Keratinocyte (primary cell): ENCODE measurements at regions not wholly inside any gene's neighbourhood (a gene's known extent, or its start where the extent isn't known, plus 50 kb on each side); places are given as distances from the start of the nearest gene placed in this dataset.

Source experiments
- CTCF ChIP-seq, 3 experiments: IDR thresholded peaks in 1 of 3; conservative IDR thresholded peaks in 1 of 3; optimal IDR thresholded peaks in 1 of 3; 2 replicates in 2 of 3; 3 replicates in 1 of 3; pipeline versions ENCODE3 to v1.5.1; 2011; ENCODE audit warnings: low read length in 3 of 3, mild to moderate bottlenecking in 3 of 3, moderate library complexity in 2 of 3, control low read depth in 1 of 3, inconsistent platforms in 1 of 3; ENCODE audit not compliant: insufficient read depth in 2 of 3; ENCODE audit errors: extremely low read depth in 1 of 3
- EZH2 ChIP-seq: IDR thresholded peaks from one replicate; pipeline ENCODE4 v1.6.1; 2012; ENCODE audit warnings: inconsistent platforms, mild to moderate bottlenecking, low read length, moderate library complexity

DNA sequence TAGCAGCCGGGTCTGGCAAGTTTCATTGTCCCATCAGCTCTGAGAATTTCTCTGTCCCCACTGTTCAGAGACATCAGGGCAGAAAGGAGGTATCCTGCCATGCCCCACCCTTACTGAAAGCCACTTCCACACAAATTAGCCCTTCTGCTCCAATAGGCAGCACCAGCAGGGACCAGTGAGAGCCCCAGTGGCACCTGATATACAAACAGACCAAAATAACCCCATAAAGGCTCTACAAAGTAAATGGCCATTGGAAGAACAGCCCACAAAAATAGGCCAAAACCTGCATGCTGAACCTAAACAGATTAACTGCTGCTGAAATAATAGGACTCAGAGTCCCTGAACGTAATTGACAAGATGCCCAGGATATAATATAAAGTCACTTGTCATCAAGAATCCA lies 199.9 kb downstream of the TMEM200A start:
- TF ChIP-seq CTCF (optimal IDR thresholded peaks at IDR 0.05 in 1 of 3, IDR thresholded peaks at IDR 0.05 in 1 of 3, conservative IDR thresholded peaks at IDR 0.05 in 1 of 3; ENCODE audit: extremely low read depth in 1 of 3, insufficient read depth in 2 of 3, low read length in 3 of 3) (no peak), EZH2 (no peak)
